ENCODE measurements at regions not wholly inside any gene's neighbourhood (a gene's known extent, or its start where the extent isn't known, plus 50 kb on each side); places are given as distances from the start of the nearest gene placed in this dataset.

- no peak overlapping the region for H3K4me3 ChIP-seq (ENCODE audit: low read length)
- TF ChIP-seq ZNF274 (IDR thresholded peaks at IDR 0.05; ENCODE audit: low read depth, low read length) = no peak
Observed at GRCh38 chr15:62777671-62778070, 264.9 kb upstream of the TPM1 start.

DNA sequence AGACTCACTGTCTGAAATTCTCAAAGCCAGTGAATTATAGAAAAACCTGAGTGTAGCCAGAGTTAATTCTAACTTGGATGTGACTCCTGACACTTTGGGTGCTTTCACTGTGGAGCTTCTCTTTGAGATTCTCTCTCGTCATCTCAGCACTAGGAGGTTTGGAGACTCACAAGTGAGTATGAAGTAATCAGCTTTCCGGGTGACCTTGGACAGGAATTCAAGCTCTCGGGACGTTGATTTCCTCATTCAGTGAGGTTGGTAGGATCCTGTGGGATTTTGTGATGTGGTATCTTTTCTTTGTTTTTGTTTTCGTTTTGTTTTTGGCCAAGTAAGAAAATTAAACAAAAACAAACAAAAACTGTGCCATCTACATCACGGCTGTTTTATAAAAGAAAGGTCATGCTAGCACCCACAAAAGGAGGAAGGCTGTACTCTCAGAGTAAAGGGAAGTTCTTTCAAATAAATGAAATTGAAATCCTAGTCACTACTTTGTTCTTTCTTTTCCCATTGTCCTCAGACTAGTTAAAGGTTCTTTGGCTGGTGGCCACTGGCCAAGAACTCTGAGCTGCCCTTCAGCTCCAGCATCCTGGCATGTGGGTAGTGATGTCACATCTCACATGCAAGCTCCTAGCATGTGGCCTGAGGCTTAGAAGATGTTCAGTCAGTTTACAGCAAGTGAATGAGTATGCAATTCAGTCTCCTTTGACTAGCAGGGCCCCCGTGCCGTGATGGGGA lies 263.3 kb upstream of the TPM1 start:
- TF ChIP-seq ZNF274 (IDR thresholded peaks at IDR 0.05; ENCODE audit: low read depth, low read length) = no peak
- no peak overlapping the region for H3K4me3 ChIP-seq (ENCODE audit: low read length)

DNA sequence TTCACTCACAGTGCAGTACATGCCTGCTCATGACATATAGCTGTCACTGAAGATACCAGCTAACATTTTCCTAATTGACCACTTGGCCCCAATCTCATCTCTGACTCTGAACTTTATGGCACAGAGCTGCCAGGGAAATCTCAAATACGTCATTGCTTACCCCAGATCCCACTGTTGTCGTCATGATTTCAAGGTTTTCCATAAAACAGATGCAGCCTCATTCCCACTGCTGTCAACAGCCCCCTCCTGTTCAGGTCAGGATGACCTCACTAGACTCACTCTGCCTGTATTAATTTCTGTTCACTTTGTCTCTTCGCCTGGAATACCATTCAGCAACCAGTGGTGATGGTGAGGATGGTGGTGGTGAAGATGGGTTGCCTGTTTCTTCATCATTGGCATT lies 262.6 kb upstream of the TPM1 start:
- no peak overlapping the region for H3K4me3 ChIP-seq (ENCODE audit: low read length)
- TF ChIP-seq ZNF274 (IDR thresholded peaks at IDR 0.05; ENCODE audit: low read depth, low read length) = no peak

- H3K4me3 ChIP-seq (ENCODE audit: low read length) = no peak overlapping the region
- no peak for TF ChIP-seq ZNF274 (IDR thresholded peaks at IDR 0.05; ENCODE audit: low read depth, low read length)
Observed at GRCh38 chr15:62781081-62781497, 261.5 kb upstream of the TPM1 start.

DNA sequence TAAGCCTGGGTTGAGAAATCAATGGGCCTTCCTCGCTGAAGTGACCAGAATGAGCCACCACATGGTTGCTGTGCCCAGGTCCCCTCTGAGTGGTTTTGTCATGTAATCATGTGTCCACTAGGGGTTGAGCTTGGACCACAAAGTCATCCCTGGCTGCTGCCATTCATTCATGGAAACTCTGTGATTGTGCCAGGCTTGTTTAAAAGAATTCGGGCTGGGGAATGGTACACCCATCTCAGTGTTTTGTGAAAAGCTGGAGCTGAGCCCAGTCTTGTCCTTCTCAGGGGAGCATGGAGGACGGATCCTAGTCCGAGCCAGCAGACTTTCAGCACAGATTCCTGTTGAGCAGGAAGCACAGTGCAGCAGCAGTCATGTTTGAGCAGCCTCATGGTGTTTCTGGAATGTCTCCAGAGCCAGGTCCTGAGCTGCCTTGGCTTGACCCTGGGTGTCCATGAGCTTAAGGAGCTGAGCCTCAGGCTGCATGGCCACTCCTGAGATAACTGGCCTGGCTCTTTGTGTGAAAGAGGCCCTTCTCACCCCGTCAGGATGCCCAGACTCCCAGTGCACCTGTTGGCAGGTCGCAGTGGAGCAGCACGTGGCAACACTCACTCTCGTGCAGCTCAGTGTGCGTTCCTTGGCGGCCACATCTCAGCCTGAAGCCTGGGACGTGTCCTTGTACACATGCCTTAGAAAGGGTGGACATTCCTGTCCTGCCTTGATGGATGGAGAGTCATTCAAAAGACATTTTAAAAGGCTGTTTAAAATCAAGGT lies 260.3 kb upstream of the TPM1 start:
- no peak overlapping the region for H3K4me3 ChIP-seq (ENCODE audit: low read length)
- no peak for TF ChIP-seq ZNF274 (IDR thresholded peaks at IDR 0.05; ENCODE audit: low read depth, low read length)

DNA sequence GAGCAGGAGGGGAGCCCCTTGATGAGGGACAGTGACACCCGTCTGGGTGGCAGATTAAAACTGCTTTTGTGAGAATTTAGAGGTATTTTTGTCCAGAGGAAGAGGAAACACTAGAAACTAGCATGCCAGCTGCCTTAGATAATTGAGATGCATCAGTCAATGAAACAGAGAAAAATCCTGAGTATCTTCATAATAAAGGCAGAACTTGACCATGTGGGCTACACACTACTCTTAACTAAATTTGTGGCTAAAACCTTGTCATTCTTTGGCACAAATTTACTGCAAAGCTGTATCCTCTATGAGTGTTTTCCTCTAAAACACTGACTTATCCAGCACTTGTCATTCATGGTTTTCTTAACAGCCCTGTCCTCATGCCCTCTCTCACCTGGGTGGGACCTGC lies 259.7 kb upstream of the TPM1 start:
- no peak overlapping the region for H3K4me3 ChIP-seq (ENCODE audit: low read length)
- no peak for TF ChIP-seq ZNF274 (IDR thresholded peaks at IDR 0.05; ENCODE audit: low read depth, low read length)

GRCh38 chr15:62783303-62783957 lies 259.1 kb upstream of the TPM1 start:
- no peak for TF ChIP-seq ZNF274 (IDR thresholded peaks at IDR 0.05; ENCODE audit: low read depth, low read length)
- H3K4me3 ChIP-seq (ENCODE audit: low read length) = no peak overlapping the region

GRCh38 chr15:62785881-62786828 lies 256.4 kb upstream of the TPM1 start:
- TF ChIP-seq ZNF274 (IDR thresholded peaks at IDR 0.05; ENCODE audit: low read depth, low read length) = no peak

DNA sequence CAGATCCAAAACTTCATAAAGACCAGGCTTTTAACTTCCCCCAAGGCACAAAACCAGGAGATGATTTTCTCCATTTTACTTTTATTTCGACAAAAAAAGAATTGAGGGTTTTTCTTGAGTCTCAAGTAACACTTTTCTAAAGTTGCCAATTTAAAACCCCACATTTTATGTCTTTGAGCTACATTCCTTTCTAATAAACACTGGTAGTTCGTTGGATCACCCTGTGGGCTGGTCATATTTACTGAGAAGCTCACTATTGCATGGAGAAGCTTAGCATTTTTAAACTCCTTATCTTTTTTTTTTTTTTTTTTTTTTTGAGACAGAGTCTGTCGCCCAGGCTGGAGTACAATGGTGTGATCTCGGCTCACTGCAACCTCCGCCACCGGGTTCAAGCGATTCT lies 255.1 kb upstream of the TPM1 start:
- no peak overlapping the region for H3K4me3 ChIP-seq (ENCODE audit: low read length)
- TF ChIP-seq ZNF274 (IDR thresholded peaks at IDR 0.05; ENCODE audit: low read depth, low read length) = no peak

More at GRCh38 chr15:62785881-62786828, 256.4 kb upstream of the TPM1 start:
- no peak overlapping the region for H3K4me3 ChIP-seq (ENCODE audit: low read length)

DNA sequence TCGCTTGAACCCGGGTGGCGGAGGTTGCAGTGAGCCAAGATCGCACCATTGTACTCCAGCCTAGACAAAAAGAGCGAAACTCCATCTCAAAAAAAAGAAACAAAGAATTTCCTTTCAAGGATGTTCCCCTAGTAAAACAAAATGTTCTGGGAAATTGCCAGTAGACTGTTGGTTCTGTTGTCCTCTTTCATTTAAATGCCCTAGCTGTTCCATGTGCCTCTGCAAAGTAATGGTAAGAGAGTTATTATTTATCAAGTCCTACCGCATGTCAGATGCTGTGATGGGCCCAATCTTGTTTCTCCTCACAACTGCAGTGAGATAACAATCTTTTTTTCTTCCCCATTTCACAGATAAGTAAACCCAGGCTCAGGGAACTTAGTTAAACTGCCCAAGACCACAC lies 254.3 kb upstream of the TPM1 start:
- no peak for TF ChIP-seq ZNF274 (IDR thresholded peaks at IDR 0.05; ENCODE audit: low read depth, low read length)
- no peak overlapping the region for H3K4me3 ChIP-seq (ENCODE audit: low read length)

DNA sequence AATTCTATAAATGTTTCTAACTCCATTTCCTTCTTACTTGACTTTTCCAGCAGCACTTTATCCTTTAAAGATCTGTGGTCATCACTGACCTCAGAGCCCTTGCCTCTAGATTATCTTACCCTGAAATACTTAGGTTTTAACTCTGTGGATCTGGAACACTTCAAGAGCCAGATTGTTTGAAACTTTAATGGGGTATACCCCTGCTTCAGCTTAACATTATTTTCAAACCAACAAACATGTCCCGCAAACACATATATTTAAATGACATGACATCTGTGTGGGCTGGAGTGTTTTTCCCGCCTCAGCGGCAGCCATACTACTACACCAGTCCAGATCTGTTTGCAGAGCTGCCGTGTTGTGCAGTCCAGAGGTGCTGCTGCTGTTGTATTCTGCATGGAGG lies 252.0 kb upstream of the TPM1 start:
- TF ChIP-seq ZNF274 (IDR thresholded peaks at IDR 0.05; ENCODE audit: low read depth, low read length) = no peak
- H3K4me3 ChIP-seq (ENCODE audit: low read length) = no peak overlapping the region

DNA sequence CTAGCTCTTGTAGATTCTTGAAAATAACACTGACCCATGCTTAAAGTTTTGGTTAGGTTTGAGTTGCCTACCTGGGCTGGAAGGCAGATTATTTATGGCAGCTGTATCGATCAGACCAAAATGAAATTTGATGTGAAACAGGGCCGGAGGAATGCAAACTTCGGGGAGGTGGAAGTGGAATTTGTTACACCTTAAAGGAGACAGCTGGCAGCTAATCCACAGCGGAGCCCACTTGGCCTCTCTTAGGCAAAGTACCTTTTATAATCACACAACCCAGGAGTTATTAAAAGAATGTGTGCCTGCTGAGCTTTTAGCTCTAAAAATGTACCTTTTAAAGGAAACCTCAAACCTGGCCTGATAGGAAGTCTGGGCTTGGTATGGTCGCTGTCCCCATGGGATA lies 250.9 kb upstream of the TPM1 start:
- H3K4me3 ChIP-seq (ENCODE audit: low read length) = no peak overlapping the region
- no peak for TF ChIP-seq ZNF274 (IDR thresholded peaks at IDR 0.05; ENCODE audit: low read depth, low read length)

DNA sequence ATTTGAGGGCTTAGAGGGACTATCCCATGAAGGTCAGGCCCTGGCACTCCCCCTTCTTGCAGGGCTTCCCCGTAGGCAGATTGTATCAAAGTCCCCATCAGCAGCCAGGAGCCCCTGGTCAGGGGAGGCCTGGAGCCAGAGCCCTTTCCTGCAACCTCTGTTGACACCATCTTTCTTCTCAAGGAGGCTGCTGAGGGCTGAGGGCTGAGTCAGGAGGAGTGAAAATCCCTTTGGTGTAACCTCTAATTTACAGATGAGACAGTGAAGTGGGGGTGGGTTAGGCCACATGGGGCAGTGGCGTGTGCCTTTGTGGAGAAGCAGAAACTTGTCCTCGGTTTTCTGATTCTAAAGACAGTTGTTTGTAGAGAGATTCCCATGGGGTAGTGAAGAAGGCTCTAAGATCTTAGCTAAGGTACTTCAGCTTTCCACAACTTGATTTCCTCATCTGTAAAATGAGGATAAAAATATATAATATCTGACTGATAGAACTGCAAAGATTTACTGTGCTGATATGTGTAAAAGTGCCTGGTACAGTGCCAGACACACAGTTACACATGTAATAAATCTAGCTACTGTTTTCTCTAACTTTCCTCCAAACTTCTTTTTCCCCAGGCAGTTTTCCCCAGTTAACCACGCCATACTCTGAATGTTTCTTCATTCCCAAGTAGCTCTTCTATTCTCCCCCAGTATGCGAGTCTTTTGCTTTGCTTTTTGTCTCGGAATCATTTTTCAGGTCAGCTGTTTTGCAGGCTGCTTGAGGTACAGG lies 249.4 kb upstream of the TPM1 start:
- H3K4me3 ChIP-seq (ENCODE audit: low read length) = no peak overlapping the region
- TF ChIP-seq ZNF274 (IDR thresholded peaks at IDR 0.05; ENCODE audit: low read depth, low read length) = no peak
